MM.1S (cell line): ENCODE measurements at regions not wholly inside any gene's neighbourhood (a gene's known extent, or its start where the extent isn't known, plus 50 kb on each side); places are given as distances from the start of the nearest gene placed in this dataset.
A peak's percentile ranks its signal among the peaks of the same experiment; 100 is the strongest.

Experiments
- DNase-seq: peaks from one replicate; pipeline ENCODE4 v3.0.0-alpha.2; 2015
- H2AFZ ChIP-seq: fragments of 300-600 bp; sonication (generic); 2 replicates; pipeline ENCODE4 v1.6.0; 2016; ENCODE audit warnings: antibody characterized with exemption, low read length
- H3F3A ChIP-seq: fragments of 300-600 bp; sonication (generic); 2 replicates; pipeline ENCODE4 v1.6.1; 2016; ENCODE audit warnings: mild to moderate bottlenecking, antibody characterized with exemption, low read length, moderate library complexity, mixed read lengths; ENCODE audit not compliant: insufficient read depth
- H3K27ac ChIP-seq: fragments of 300-600 bp; sonication (generic); 2 replicates; pipeline ENCODE4 v1.5.1; 2016; ENCODE audit warnings: mild to moderate bottlenecking, low read length
- H3K27me3 ChIP-seq: fragments of 300-600 bp; sonication (generic); replicated peaks from 2 replicates; pipeline ENCODE4 v1.6.0; 2016; ENCODE audit warnings: low read length; ENCODE audit not compliant: insufficient read depth
- H3K36me3 ChIP-seq: fragments of 300-600 bp; sonication (generic); replicated peaks from 2 replicates; pipeline ENCODE4 v1.6.1; 2016; ENCODE audit warnings: mild to moderate bottlenecking, low read length, mixed read lengths; ENCODE audit not compliant: insufficient read depth
- H3K4me1 ChIP-seq: fragments of 300-600 bp; sonication (generic); 2 replicates; pipeline ENCODE4 v1.6.1; 2016; ENCODE audit warnings: low read length, mixed read lengths
- H3K4me2 ChIP-seq: fragments of 300-600 bp; sonication (generic); 2 replicates; pipeline ENCODE4 v1.6.0; 2016; ENCODE audit warnings: low read depth, low read length
- H3K4me3 ChIP-seq: fragments of 300-600 bp; sonication (generic); 2 replicates; pipeline ENCODE4 v1.5.1; 2016; ENCODE audit warnings: low read length, mixed read lengths
- H3K79me2 ChIP-seq: fragments of 300-600 bp; sonication (generic); 2 replicates; pipeline ENCODE4 v1.6.1; 2016; ENCODE audit warnings: mixed run types, low read length, mixed read lengths
- H3K9ac ChIP-seq: fragments of 300-600 bp; sonication (generic); 2 replicates; pipeline ENCODE4 v1.6.1; 2016; ENCODE audit warnings: low read length, mixed read lengths
- H3K9me2 ChIP-seq: fragments of 300-600 bp; sonication (generic); replicated peaks from 2 replicates; pipeline ENCODE4 v1.6.1; 2016; ENCODE audit warnings: mild to moderate bottlenecking, low read length, mixed read lengths; ENCODE audit not compliant: insufficient read depth
- H3K9me3 ChIP-seq: fragments of 300-600 bp; sonication (generic); replicated peaks from 2 replicates; pipeline ENCODE4 v1.6.1; 2016; ENCODE audit warnings: mild to moderate bottlenecking, low read length, mixed read lengths; ENCODE audit not compliant: insufficient read depth
- H4K20me1 ChIP-seq: fragments of 300-600 bp; sonication (generic); 2 replicates; pipeline ENCODE4 v1.6.1; 2016; ENCODE audit warnings: mild to moderate bottlenecking, low read length, moderate library complexity, mixed read lengths; ENCODE audit not compliant: insufficient read depth
- EZH2 ChIP-seq: fragments of 300-600 bp; sonication (generic); optimal IDR thresholded peaks from 2 replicates; pipeline ENCODE3; 2017; ENCODE audit warnings: low read depth, mild to moderate bottlenecking, antibody characterized with exemption, low read length, mixed read lengths
- EZH2phosphoT487 ChIP-seq: fragments of 300-600 bp; sonication (generic); IDR thresholded peaks from 2 replicates; pipeline ENCODE4 v1.6.1; 2018; ENCODE audit warnings: antibody characterized with exemption, low read length
- TF ChIP-seq, protein P1 (sequence below): fragments of 300-600 bp; sonication (generic); IDR thresholded peaks from 2 replicates; pipeline ENCODE4 v1.5.1; 2016; ENCODE audit warnings: antibody characterized with exemption, low read length, mixed read lengths

DNA sequence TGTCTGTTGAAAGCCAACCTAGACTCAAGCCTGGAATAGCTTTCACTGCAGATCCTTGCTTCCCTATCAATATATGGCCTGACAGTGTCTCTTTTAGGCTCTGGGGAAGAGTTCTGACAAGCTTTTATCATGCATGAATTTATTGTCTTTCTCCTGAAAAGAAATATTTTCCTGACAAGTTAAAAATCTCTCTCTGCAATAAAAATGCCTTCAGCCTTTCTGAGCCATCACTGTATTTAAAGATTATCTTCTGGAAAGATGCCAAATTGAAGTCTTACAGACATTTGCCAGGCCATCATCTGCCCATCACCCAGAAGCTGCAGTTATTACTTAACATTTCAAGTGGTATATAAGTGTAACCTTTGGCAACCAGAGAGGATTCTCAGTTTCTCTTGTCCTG is 88.1 kb upstream of the HTR1A start:
- Histone ChIP-seq H3F3A (no peaks in the 10 kb centered on the region), H3K36me3 (no peaks in the 10 kb centered on the region), H3K4me3 (no peak overlapping the region), H3K9ac (no peak overlapping the region), H3K4me1 (no peaks in the 10 kb centered on the region), H3K79me2 (no peaks in the 10 kb centered on the region), H3K27me3 (no peaks in the 10 kb centered on the region), H4K20me1 (no peaks in the 10 kb centered on the region), H3K27ac (no peak overlapping the region), H3K4me2 (no peak overlapping the region), H3K9me2 (no peaks in the 10 kb centered on the region), H2AFZ (no peak overlapping the region), H3K9me3 (no peaks in the 10 kb centered on the region; the same call in 1 of the 2 replicates)
- DNase-seq = no peak
- TF ChIP-seq EZH2phosphoT487 (no peak), EZH2 (no peak)
- TF ChIP-seq, protein P1, sequence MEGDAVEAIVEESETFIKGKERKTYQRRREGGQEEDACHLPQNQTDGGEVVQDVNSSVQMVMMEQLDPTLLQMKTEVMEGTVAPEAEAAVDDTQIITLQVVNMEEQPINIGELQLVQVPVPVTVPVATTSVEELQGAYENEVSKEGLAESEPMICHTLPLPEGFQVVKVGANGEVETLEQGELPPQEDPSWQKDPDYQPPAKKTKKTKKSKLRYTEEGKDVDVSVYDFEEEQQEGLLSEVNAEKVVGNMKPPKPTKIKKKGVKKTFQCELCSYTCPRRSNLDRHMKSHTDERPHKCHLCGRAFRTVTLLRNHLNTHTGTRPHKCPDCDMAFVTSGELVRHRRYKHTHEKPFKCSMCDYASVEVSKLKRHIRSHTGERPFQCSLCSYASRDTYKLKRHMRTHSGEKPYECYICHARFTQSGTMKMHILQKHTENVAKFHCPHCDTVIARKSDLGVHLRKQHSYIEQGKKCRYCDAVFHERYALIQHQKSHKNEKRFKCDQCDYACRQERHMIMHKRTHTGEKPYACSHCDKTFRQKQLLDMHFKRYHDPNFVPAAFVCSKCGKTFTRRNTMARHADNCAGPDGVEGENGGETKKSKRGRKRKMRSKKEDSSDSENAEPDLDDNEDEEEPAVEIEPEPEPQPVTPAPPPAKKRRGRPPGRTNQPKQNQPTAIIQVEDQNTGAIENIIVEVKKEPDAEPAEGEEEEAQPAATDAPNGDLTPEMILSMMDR = no peak

DNA sequence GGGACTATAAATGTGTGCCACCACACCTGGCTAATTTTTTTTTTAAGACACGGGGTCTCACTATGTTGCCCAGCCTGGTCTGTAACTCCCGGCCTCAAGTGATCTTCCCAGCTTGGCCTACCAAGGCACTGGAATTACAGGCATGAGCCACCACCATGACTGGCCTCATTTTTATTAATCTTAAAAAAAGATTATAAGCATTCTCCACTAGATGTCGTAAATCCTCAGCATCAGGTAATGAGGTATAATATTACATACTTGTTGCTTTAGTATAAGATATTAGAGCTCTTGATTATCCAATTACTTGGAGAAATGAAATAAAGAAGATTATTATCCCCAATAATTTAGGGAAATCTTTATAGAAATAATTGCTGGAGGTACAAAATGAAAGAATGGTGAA is 78.2 kb upstream of the HTR1A start:
- no peaks in the 10 kb centered on the region for H4K20me1 ChIP-seq
- no peak overlapping the region for H2AFZ ChIP-seq
- no peak overlapping the region for H3K4me2 ChIP-seq
- H3K79me2 ChIP-seq = no peaks in the 10 kb centered on the region
- H3K9me2 ChIP-seq = no peaks in the 10 kb centered on the region
- no peaks in the 10 kb centered on the region; the same call in 1 of the 2 replicates for H3K9me3 ChIP-seq
- TF ChIP-seq, protein P1 = peak; percentile 15; the same call in 1 of the 2 replicates
- TF ChIP-seq EZH2phosphoT487 = no peak
- TF ChIP-seq EZH2 = no peak
- H3K4me1 ChIP-seq = no peaks in the 10 kb centered on the region
- no peak overlapping the region for H3K27ac ChIP-seq
- no peak overlapping the region for H3K4me3 ChIP-seq
- no peaks in the 10 kb centered on the region for H3K36me3 ChIP-seq
- no peaks in the 10 kb centered on the region for H3F3A ChIP-seq
- no peak for DNase-seq
- no peak overlapping the region for H3K9ac ChIP-seq
- H3K27me3 ChIP-seq = no peaks in the 10 kb centered on the region

DNA sequence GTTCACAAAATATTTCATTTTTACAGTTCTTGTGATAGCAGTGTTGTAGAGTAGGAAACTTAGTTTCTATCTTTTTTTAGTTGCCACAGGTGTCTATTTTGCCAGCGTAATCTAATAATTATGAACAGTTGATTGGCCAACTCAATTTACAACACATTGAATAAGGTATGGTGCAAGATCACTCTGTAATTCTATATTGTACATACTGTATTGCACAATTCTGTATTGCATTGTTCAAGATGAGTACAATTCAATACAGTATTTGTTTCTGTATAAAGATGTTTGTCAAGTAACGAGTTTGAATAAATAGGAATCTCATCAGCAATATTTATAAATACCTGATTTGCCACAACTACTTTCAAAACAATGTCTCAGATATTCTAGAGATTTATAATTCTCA is 64.2 kb upstream of the HTR1A start:
- no peaks in the 10 kb centered on the region for H3K79me2 ChIP-seq
- no peak overlapping the region for H3K4me2 ChIP-seq
- H4K20me1 ChIP-seq = no peaks in the 10 kb centered on the region
- no peaks in the 10 kb centered on the region for H3K9me3 ChIP-seq
- H3F3A ChIP-seq = no peaks in the 10 kb centered on the region
- H3K9me2 ChIP-seq = no peaks in the 10 kb centered on the region
- no peak overlapping the region for H3K4me3 ChIP-seq
- H3K9ac ChIP-seq = no peak overlapping the region
- no peak overlapping the region for H3K27ac ChIP-seq
- no peak overlapping the region for H2AFZ ChIP-seq
- no peak for TF ChIP-seq EZH2phosphoT487
- TF ChIP-seq, protein P1 = no peak
- TF ChIP-seq EZH2 = no peak
- H3K4me1 ChIP-seq = no peaks in the 10 kb centered on the region
- DNase-seq = no peak
- H3K27me3 ChIP-seq = no peaks in the 10 kb centered on the region
- H3K36me3 ChIP-seq = no peaks in the 10 kb centered on the region
